Esophagus muscularis mucosa (tissue), 4 donors: ENCODE measurements at regions not wholly inside any gene's neighbourhood (a gene's known extent, or its start where the extent isn't known, plus 50 kb on each side); places are given as distances from the start of the nearest gene placed in this dataset.

Experiments used
- EP300 ChIP-seq: sonication (generic); formaldehyde crosslinking; IDR thresholded peaks from one replicate; pipeline ENCODE4 v1.6.1; 2017; ENCODE audit warnings: antibody characterized with exemption
- POLR2A ChIP-seq: fragments of 450-650 bp; IDR thresholded peaks from one replicate; pipeline ENCODE4 v1.6.1; 2017; ENCODE audit warnings: antibody characterized with exemption, moderate library complexity, mild to moderate bottlenecking, low read depth
- POLR2AphosphoS5 ChIP-seq, 2 donors: sonication (generic); formaldehyde crosslinking; IDR thresholded peaks; one replicate each; pipeline ENCODE4 v1.6.1; 2017; ENCODE audit warnings: antibody characterized with exemption in 2 of 2
- TF ChIP-seq, protein P1 (sequence below), 3 experiments: fragments of 200-600 bp in 2 of 3; fragments of 450-650 bp in 1 of 3; sonication (generic) in 2 of 3; IDR thresholded peaks; one replicate each; pipeline ENCODE4 v1.5.1; 2017 to 2019; ENCODE audit warnings: antibody characterized with exemption in 3 of 3, mild to moderate bottlenecking in 2 of 3, moderate library complexity in 1 of 3

DNA sequence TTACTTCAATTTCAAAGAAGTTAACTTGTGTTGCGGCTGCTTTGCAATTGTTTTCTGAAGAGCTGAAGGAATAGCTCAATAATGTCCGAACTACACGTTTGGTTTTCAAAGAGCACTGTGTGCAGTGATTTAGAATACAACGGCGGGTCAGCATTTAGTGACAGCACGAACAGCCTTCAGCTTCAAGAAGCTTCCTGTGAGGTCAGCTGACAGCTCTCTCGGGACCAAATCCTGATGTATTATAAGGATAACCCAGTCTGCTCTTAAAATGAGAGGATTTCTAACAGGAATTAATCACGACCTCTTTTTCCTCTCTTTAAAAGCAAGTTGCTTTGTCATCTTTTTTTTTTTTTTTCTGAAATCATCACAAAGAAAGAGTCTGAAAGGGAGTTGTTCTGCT lies 97.9 kb upstream of the UNC13C start:
- TF ChIP-seq, protein P1, sequence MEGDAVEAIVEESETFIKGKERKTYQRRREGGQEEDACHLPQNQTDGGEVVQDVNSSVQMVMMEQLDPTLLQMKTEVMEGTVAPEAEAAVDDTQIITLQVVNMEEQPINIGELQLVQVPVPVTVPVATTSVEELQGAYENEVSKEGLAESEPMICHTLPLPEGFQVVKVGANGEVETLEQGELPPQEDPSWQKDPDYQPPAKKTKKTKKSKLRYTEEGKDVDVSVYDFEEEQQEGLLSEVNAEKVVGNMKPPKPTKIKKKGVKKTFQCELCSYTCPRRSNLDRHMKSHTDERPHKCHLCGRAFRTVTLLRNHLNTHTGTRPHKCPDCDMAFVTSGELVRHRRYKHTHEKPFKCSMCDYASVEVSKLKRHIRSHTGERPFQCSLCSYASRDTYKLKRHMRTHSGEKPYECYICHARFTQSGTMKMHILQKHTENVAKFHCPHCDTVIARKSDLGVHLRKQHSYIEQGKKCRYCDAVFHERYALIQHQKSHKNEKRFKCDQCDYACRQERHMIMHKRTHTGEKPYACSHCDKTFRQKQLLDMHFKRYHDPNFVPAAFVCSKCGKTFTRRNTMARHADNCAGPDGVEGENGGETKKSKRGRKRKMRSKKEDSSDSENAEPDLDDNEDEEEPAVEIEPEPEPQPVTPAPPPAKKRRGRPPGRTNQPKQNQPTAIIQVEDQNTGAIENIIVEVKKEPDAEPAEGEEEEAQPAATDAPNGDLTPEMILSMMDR (IDR thresholded peaks at IDR 0.05), result no peak
- TF ChIP-seq POLR2A (no peak), EP300 (no peak), POLR2AphosphoS5 (IDR thresholded peaks at IDR 0.05) (no peak)
